ENCODE measurements at regions not wholly inside any gene's neighbourhood (a gene's known extent, or its start where the extent isn't known, plus 50 kb on each side); places are given as distances from the start of the nearest gene placed in this dataset.
"Not testable (repeated sequence)": the region's sequence is repeated elsewhere in the genome, so short reads cannot be mapped to it uniquely, and the experiment has no call there.

GRCh38 chr1:118381197-118381869 lies 196.3 kb upstream of the SPAG17 start:
- H3K4me3 Mint-ChIP-seq, result no peak overlapping the region
- no peaks in the 10 kb centered on the region for H3K27me3 ChIP-seq (ENCODE audit: control insufficient read depth in 1 of 2, insufficient read depth in 2 of 2, low read length in 2 of 2)
- no peaks in the 10 kb centered on the region for H3K36me3 Mint-ChIP-seq (ENCODE audit: low read depth)
- ChIA-PET POLR2A (no interaction called here), CTCF (no interaction called here)
- TF ChIP-seq, protein P1, sequence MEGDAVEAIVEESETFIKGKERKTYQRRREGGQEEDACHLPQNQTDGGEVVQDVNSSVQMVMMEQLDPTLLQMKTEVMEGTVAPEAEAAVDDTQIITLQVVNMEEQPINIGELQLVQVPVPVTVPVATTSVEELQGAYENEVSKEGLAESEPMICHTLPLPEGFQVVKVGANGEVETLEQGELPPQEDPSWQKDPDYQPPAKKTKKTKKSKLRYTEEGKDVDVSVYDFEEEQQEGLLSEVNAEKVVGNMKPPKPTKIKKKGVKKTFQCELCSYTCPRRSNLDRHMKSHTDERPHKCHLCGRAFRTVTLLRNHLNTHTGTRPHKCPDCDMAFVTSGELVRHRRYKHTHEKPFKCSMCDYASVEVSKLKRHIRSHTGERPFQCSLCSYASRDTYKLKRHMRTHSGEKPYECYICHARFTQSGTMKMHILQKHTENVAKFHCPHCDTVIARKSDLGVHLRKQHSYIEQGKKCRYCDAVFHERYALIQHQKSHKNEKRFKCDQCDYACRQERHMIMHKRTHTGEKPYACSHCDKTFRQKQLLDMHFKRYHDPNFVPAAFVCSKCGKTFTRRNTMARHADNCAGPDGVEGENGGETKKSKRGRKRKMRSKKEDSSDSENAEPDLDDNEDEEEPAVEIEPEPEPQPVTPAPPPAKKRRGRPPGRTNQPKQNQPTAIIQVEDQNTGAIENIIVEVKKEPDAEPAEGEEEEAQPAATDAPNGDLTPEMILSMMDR (IDR thresholded peaks at IDR 0.05), result no peak
- H3K9me3 Mint-ChIP-seq, result peaks cover 8% of the 10 kb centered on the region
- no peak for DNase-seq
- peaks cover 0 to 7% of the 10 kb centered on the region in 2 experiments for H3K9me3 ChIP-seq (ENCODE audit: control insufficient read depth in 1 of 2, insufficient read depth in 1 of 2, low read length in 2 of 2)
- no peaks in the 10 kb centered on the region for H3K36me3 ChIP-seq (ENCODE audit: insufficient read depth, low read length)
- H3K27ac ChIP-seq (ENCODE audit: low read depth in 1 of 2, low read length in 2 of 2), result no peak overlapping the region
- H3K27me3 Mint-ChIP-seq, result no peaks in the 10 kb centered on the region
- intact Hi-C loops (cut with DNase I, micrococcal nuclease), result no loop called here
- no peaks in the 10 kb centered on the region for H3K4me1 ChIP-seq (ENCODE audit: insufficient read depth, low read length)
- no peaks in the 10 kb centered on the region for H3K4me1 Mint-ChIP-seq (ENCODE audit: low read depth)
- H3K4me3 ChIP-seq (ENCODE audit: low read length), result no peak overlapping the region
- ATAC-seq (ENCODE audit: poor library complexity), result no peak
- H3K27ac Mint-ChIP-seq, result no peak overlapping the region

DNA sequence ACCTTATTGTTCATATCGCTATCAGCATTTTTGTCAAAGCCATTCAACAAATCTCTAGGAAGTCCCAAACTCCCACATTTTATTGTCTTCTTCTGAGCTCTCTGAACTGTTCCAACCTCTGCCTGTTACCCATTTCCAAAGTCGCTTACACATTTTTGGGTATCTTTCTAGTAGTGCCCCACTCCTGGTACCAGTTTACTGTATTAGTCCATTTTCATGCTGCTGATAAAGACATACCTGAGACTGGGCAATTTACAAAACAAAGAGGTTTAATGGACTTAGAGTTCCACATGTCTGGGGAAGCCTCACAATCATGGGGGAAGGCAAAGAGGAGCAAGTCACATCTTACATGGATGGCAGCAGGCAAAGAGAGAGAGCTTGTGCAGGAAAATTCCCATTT lies 192.2 kb upstream of the SPAG17 start:
- POLR2A ChIA-PET; CTCF ChIA-PET; H3K27ac Mint-ChIP-seq; H3K4me1 ChIP-seq (ENCODE audit: insufficient read depth, low read length); H3K4me3 Mint-ChIP-seq; H3K27me3 ChIP-seq (ENCODE audit: control insufficient read depth in 1 of 2, insufficient read depth in 2 of 2, low read length in 2 of 2); H3K4me3 ChIP-seq (ENCODE audit: low read length); H3K9me3 ChIP-seq (ENCODE audit: control insufficient read depth in 1 of 2, insufficient read depth in 1 of 2, low read length in 2 of 2); H3K36me3 ChIP-seq (ENCODE audit: insufficient read depth, low read length); intact Hi-C loops (cut with DNase I, micrococcal nuclease); ATAC-seq (ENCODE audit: poor library complexity); H3K36me3 Mint-ChIP-seq (ENCODE audit: low read depth); H3K4me1 Mint-ChIP-seq (ENCODE audit: low read depth); H3K27ac ChIP-seq (ENCODE audit: low read depth in 1 of 2, low read length in 2 of 2); DNase-seq; H3K27me3 Mint-ChIP-seq: not testable (repeated sequence)
- H3K9me3 Mint-ChIP-seq, result peaks cover 13% of the 10 kb centered on the region

- DNase-seq (no peak), ATAC-seq (ENCODE audit: poor library complexity) (no peak)
- Mint-ChIP-seq H3K27me3 (no peaks in the 10 kb centered on the region), H3K36me3 (ENCODE audit: low read depth) (no peaks in the 10 kb centered on the region), H3K27ac (no peak overlapping the region), H3K4me3 (no peak overlapping the region), H3K4me1 (ENCODE audit: low read depth) (no peaks in the 10 kb centered on the region), H3K9me3 (peaks cover 24% of the 10 kb centered on the region)
- H3K36me3 ChIP-seq (ENCODE audit: insufficient read depth, low read length), result no peaks in the 10 kb centered on the region
- intact Hi-C loops (cut with DNase I, micrococcal nuclease), result no loop called here
- no peak overlapping the region for H3K27ac ChIP-seq (ENCODE audit: low read depth in 1 of 2, low read length in 2 of 2)
- peaks cover 5 to 7% of the 10 kb centered on the region in 2 experiments for H3K9me3 ChIP-seq (ENCODE audit: control insufficient read depth in 1 of 2, insufficient read depth in 1 of 2, low read length in 2 of 2)
- ChIA-PET POLR2A (no interaction called here), CTCF (no interaction called here)
- no peaks in the 10 kb centered on the region for H3K4me1 ChIP-seq (ENCODE audit: insufficient read depth, low read length)
- TF ChIP-seq, protein P1 (IDR thresholded peaks at IDR 0.05), result no peak
- H3K27me3 ChIP-seq (ENCODE audit: control insufficient read depth in 1 of 2, insufficient read depth in 2 of 2, low read length in 2 of 2), result no peaks in the 10 kb centered on the region
- no peak overlapping the region for H3K4me3 ChIP-seq (ENCODE audit: low read length)
Measured at GRCh38 chr1:118371612-118372011, 186.6 kb upstream of the SPAG17 start.

DNA sequence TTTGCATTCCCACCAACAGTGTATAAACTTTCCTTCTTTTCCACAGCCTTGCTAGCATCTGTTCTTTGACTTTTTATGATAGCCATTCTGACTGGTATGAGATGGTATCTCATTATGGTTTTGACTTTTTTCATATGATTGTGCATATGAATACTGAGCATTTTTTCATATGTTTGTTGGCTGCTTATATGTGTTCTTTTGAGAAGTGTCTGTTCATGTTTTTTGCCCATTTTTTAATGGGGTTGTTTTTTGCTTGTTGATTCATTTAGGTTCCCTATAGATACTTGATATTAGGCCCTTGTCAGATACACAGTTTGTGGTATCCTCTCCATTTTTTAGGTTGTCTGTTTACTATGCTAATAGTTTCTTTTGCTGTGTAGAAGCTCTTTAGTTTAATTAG lies 185.8 kb upstream of the SPAG17 start:
- Histone ChIP-seq H3K9me3 (ENCODE audit: control insufficient read depth in 1 of 2, insufficient read depth in 1 of 2, low read length in 2 of 2) (peaks cover 3 to 5% of the 10 kb centered on the region in 2 experiments), H3K36me3 (ENCODE audit: insufficient read depth, low read length) (no peaks in the 10 kb centered on the region), H3K27me3 (ENCODE audit: control insufficient read depth in 1 of 2, insufficient read depth in 2 of 2, low read length in 2 of 2) (no peaks in the 10 kb centered on the region), H3K4me3 (ENCODE audit: low read length) (no peak overlapping the region), H3K4me1 (ENCODE audit: insufficient read depth, low read length) (no peaks in the 10 kb centered on the region), H3K27ac (ENCODE audit: low read depth in 1 of 2, low read length in 2 of 2) (no peak overlapping the region)
- TF ChIP-seq, protein P1 (IDR thresholded peaks at IDR 0.05), result no peak
- H3K4me3 Mint-ChIP-seq, result no peak overlapping the region
- ChIA-PET POLR2A (no interaction called here), CTCF (no interaction called here)
- peaks cover 29% of the 10 kb centered on the region for H3K9me3 Mint-ChIP-seq
- H3K36me3 Mint-ChIP-seq (ENCODE audit: low read depth), result no peaks in the 10 kb centered on the region
- H3K27ac Mint-ChIP-seq, result no peak overlapping the region
- no peak for ATAC-seq (ENCODE audit: poor library complexity)
- no peaks in the 10 kb centered on the region for H3K4me1 Mint-ChIP-seq (ENCODE audit: low read depth)
- no peaks in the 10 kb centered on the region for H3K27me3 Mint-ChIP-seq
- DNase-seq, result no peak
- intact Hi-C loops (cut with DNase I, micrococcal nuclease), result no loop called here
